GM12865 (cell line): ENCODE measurements at regions not wholly inside any gene's neighbourhood (a gene's known extent, or its start where the extent isn't known, plus 50 kb on each side); places are given as distances from the start of the nearest gene placed in this dataset.

Experiments
- DNase-seq: peaks from one replicate; pipeline ENCODE4 v3.0.0; 2010; ENCODE audit warnings: low read depth
- H3K4me3 ChIP-seq: 2 replicates; pipeline ENCODE4 v1.5.1; 2011; ENCODE audit warnings: mild to moderate bottlenecking, low read depth, low read length, control low read depth
- CTCF ChIP-seq: IDR thresholded peaks from 2 replicates; pipeline ENCODE4 v1.5.1; 2011; ENCODE audit warnings: low read length, control low read depth, low read depth, inconsistent platforms; ENCODE audit not compliant: insufficient read depth; ENCODE audit errors: missing control alignments

DNA sequence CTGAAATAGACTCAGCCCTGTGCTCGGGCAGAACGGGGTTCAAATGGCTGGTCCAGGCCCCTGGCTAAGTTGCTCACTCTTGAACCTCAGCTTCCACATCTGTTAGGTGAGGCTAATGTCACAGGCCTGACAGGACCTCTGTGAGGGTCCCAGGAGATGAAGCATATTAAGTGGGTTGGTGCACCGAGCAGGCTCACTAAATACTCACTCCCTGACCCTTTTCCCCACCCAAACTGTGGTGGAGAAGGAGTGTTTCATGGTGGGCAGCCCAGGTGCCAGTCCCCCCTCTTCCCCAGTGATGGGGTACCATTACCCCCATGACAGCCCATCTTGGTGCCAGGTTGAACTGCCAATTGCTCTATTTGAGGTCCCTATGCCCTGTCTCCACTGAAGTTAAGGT is 286.0 kb downstream of the MYCN start:
- DNase-seq: no peak
- TF ChIP-seq CTCF: no peak
- no peak overlapping the region for H3K4me3 ChIP-seq

- no peak for DNase-seq
- no peak overlapping the region for H3K4me3 ChIP-seq
- TF ChIP-seq CTCF: no peak
These were observed 285.2 kb downstream of the MYCN start for GRCh38 chr2:16225545-16225944.

- TF ChIP-seq CTCF: no peak
- H3K4me3 ChIP-seq: no peak overlapping the region
- no peak for DNase-seq
These were observed 284.7 kb downstream of the MYCN start for GRCh38 chr2:16225071-16225470.

GRCh38 chr2:16224298-16225045 is 284.1 kb downstream of the MYCN start:
- TF ChIP-seq CTCF: no peak
- H3K4me3 ChIP-seq: no peak overlapping the region
- DNase-seq: no peak

DNA sequence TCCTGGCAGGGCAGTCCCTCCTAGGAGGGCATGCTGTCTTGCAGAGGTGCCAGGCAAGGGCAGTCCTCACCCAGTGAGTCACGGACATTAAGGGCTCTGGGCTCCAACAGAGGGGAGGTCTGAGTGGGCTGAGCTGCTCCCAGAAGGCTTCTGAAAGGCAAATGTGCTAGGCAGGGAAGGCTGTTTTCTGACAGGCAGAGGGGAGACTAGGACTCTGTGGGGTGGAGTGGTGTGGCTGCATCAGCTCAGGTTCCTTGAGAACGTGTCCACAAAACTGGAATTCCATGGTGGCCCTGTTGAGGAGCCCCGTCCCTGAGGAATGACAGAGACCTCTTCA is 283.5 kb downstream of the MYCN start:
- TF ChIP-seq CTCF: no peak
- no peak for DNase-seq
- no peak overlapping the region for H3K4me3 ChIP-seq

GRCh38 chr2:16223161-16223840 is 283.0 kb downstream of the MYCN start:
- no peak for DNase-seq
- H3K4me3 ChIP-seq: no peak overlapping the region
- TF ChIP-seq CTCF: no peak
